DOHH2 (cell line): ENCODE measurements at regions not wholly inside any gene's neighbourhood (a gene's known extent, or its start where the extent isn't known, plus 50 kb on each side); places are given as distances from the start of the nearest gene placed in this dataset.

ENCODE experiments used
- CTCF ChIP-seq: fragments of 200-600 bp; sonication (generic); IDR thresholded peaks from one replicate; pipeline ENCODE4 v1.5.1; 2014; ENCODE audit warnings: antibody characterized with exemption, mild to moderate bottlenecking, low read depth, low read length; ENCODE audit not compliant: poor library complexity, severe bottlenecking
- EZH2phosphoT487 ChIP-seq: fragments of 200-600 bp; sonication (generic); IDR thresholded peaks from 2 replicates; pipeline ENCODE4 v1.6.1; 2017; ENCODE audit warnings: borderline replicate concordance, mild to moderate bottlenecking, antibody characterized with exemption, low read length, moderate library complexity, mixed read lengths

- TF ChIP-seq CTCF (no peak), EZH2phosphoT487 (no peak)
These were observed 531.3 kb upstream of the TMEFF2 start for GRCh38 chr2:192725991-192726390.
